HEK293 (cell line): ENCODE measurements at regions not wholly inside any gene's neighbourhood (a gene's known extent, or its start where the extent isn't known, plus 50 kb on each side); places are given as distances from the start of the nearest gene placed in this dataset.

ENCODE experiments used
- CTCF ChIA-PET: fragments of 350-600 bp; formaldehyde crosslinking; extraction: SDS; loops from one replicate; lab custom pipeline; 2021; ENCODE audit warnings: antibody characterized with exemption; lab: Yijun Ruan, JAX
- POLR2A ChIA-PET: fragments of 300-600 bp; formaldehyde crosslinking; extraction: SDS; loops from one replicate; lab custom pipeline; 2020; ENCODE audit warnings: antibody characterized with exemption, inconsistent platforms; lab: Yijun Ruan, JAX
- H3K27ac ChIP-seq: fragments of 200-500 bp; sonication (Bioruptor generic); 2 replicates; pipeline ENCODE4 v1.5.1; 2014; ENCODE audit warnings: low read depth, low read length, control low read depth, inconsistent platforms; ENCODE audit errors: extremely low read depth
- H3K36me3 ChIP-seq, 2 experiments: fragments of 200-500 bp in 1 of 2; sonication (Bioruptor generic) in 1 of 2; 1 replicate in 1 of 2; 2 replicates in 1 of 2; pipeline ENCODE4 v1.5.1; 2014 to 2017; ENCODE audit warnings: inconsistent platforms in 2 of 2, low read length in 2 of 2; ENCODE audit not compliant: control insufficient read depth in 2 of 2, insufficient read depth in 1 of 2
- H3K4me1 ChIP-seq: fragments of 200-500 bp; sonication (Bioruptor generic); 2 replicates; pipeline ENCODE4 v1.5.1; 2014; ENCODE audit warnings: mild to moderate bottlenecking, low read length, inconsistent platforms; ENCODE audit not compliant: control insufficient read depth, insufficient read depth
- H3K4me3 ChIP-seq: 2 replicates; pipeline ENCODE4 v1.5.1; 2011; ENCODE audit warnings: low read depth, mild to moderate bottlenecking, control low read depth, low read length, moderate library complexity
- H3K9me3 ChIP-seq: fragments of 200-500 bp; sonication (Bioruptor generic); 2 replicates; pipeline ENCODE4 v1.5.1; 2014; ENCODE audit warnings: low read depth, low read length, inconsistent platforms; ENCODE audit not compliant: control insufficient read depth, insufficient read depth
- AEBP2 ChIP-seq: fragments of 450-650 bp; formaldehyde crosslinking; IDR thresholded peaks from 2 replicates; pipeline ENCODE4 v1.5.1; 2016; ENCODE audit warnings: missing biosample characterization, missing genetic modification characterization, borderline replicate concordance
- CTCF ChIP-seq: fragments of 450-650 bp; formaldehyde crosslinking; IDR thresholded peaks from 2 replicates; pipeline ENCODE4 v1.5.1; 2016; ENCODE audit warnings: missing biosample characterization, missing genetic modification characterization
- MYNN ChIP-seq: fragments of 450-650 bp; formaldehyde crosslinking; IDR thresholded peaks from 2 replicates; pipeline ENCODE4 v1.5.1; 2016; ENCODE audit warnings: missing biosample characterization, missing genetic modification characterization, borderline replicate concordance
- PRDM2 ChIP-seq: fragments of 450-650 bp; formaldehyde crosslinking; IDR thresholded peaks from 2 replicates; pipeline ENCODE4 v1.5.1; 2016; ENCODE audit warnings: missing biosample characterization, missing genetic modification characterization, borderline replicate concordance
- TRIM28 ChIP-seq: IDR thresholded peaks from 2 replicates; pipeline ENCODE4 v1.6.1; 2011; ENCODE audit warnings: low read length, control low read depth, borderline replicate concordance
- TSHZ1 ChIP-seq: fragments of 450-650 bp; formaldehyde crosslinking; IDR thresholded peaks from 2 replicates; pipeline ENCODE4 v1.5.1; 2016; ENCODE audit warnings: missing biosample characterization, missing genetic modification characterization, borderline replicate concordance
- ZFP41 ChIP-seq: fragments of 450-650 bp; formaldehyde crosslinking; IDR thresholded peaks from 2 replicates; pipeline ENCODE4 v1.5.1; 2016; ENCODE audit warnings: missing biosample characterization, missing genetic modification characterization, borderline replicate concordance
- ZNF112 ChIP-seq: fragments of 450-650 bp; formaldehyde crosslinking; IDR thresholded peaks from 2 replicates; pipeline ENCODE4 v1.5.0; 2017; ENCODE audit warnings: missing biosample characterization, missing genetic modification characterization
- ZNF114 ChIP-seq: fragments of 450-650 bp; formaldehyde crosslinking; IDR thresholded peaks from 2 replicates; pipeline ENCODE4 v1.5.0; 2017; ENCODE audit warnings: missing biosample characterization, missing genetic modification characterization
- ZNF19 ChIP-seq: fragments of 450-650 bp; formaldehyde crosslinking; IDR thresholded peaks from 2 replicates; pipeline ENCODE4; 2016; ENCODE audit warnings: missing biosample characterization, missing genetic modification characterization, low read depth
- ZNF266 ChIP-seq: fragments of 450-650 bp; formaldehyde crosslinking; IDR thresholded peaks from 2 replicates; pipeline ENCODE4 v1.5.1; 2016; ENCODE audit warnings: missing biosample characterization, missing genetic modification characterization, low read depth
- ZNF335 ChIP-seq: fragments of 450-650 bp; formaldehyde crosslinking; conservative IDR thresholded peaks from 2 replicates; pipeline ENCODE4 v1.5.1; 2016; ENCODE audit warnings: missing biosample characterization, missing genetic modification characterization
- ZNF341 ChIP-seq: fragments of 450-650 bp; formaldehyde crosslinking; IDR thresholded peaks from 2 replicates; pipeline ENCODE4; 2016; ENCODE audit warnings: low read depth, missing biosample characterization, missing genetic modification characterization
- ZNF354C ChIP-seq: fragments of 450-650 bp; formaldehyde crosslinking; IDR thresholded peaks from 2 replicates; pipeline ENCODE4 v1.5.1; 2016; ENCODE audit warnings: missing biosample characterization, missing genetic modification characterization, low read depth, borderline replicate concordance
- ZNF391 ChIP-seq: fragments of 450-650 bp; formaldehyde crosslinking; IDR thresholded peaks from 2 replicates; pipeline ENCODE4 v1.5.1; 2016; ENCODE audit warnings: low read depth, missing biosample characterization, missing genetic modification characterization, borderline replicate concordance
- ZNF518A ChIP-seq: fragments of 450-650 bp; formaldehyde crosslinking; conservative IDR thresholded peaks from 2 replicates; pipeline ENCODE4 v1.5.1; 2016; ENCODE audit warnings: low read depth, missing biosample characterization, missing genetic modification characterization
- ZNF529 ChIP-seq: fragments of 450-650 bp; formaldehyde crosslinking; IDR thresholded peaks from 2 replicates; pipeline ENCODE4 v1.5.1; 2017; ENCODE audit warnings: missing genetic modification characterization, missing biosample characterization; ENCODE audit not compliant: insufficient replicate concordance
- ZNF677 ChIP-seq: fragments of 450-650 bp; IDR thresholded peaks from 2 replicates; pipeline ENCODE4 v1.5.0; 2018; ENCODE audit warnings: missing biosample characterization, mild to moderate bottlenecking, missing genetic modification characterization, moderate library complexity
- ZNF791 ChIP-seq: fragments of 450-650 bp; formaldehyde crosslinking; IDR thresholded peaks from 2 replicates; pipeline ENCODE4 v1.5.1; 2016; ENCODE audit warnings: missing biosample characterization, missing genetic modification characterization

- no peak for TF ChIP-seq PRDM2 (tag by site-specific recombination)
- TF ChIP-seq TRIM28 = no peak
- no peak for TF ChIP-seq ZNF114 (tag by site-specific recombination)
- TF ChIP-seq ZNF791 (tag by site-specific recombination) = no peak
- TF ChIP-seq AEBP2 (tag by site-specific recombination) = no peak
- TF ChIP-seq ZNF335 (tag by site-specific recombination) = no peak
- TF ChIP-seq ZFP41 (tag by site-specific recombination) = no peak
- no peak for TF ChIP-seq ZNF391 (tag by site-specific recombination)
- TF ChIP-seq ZNF341 (tag by site-specific recombination) = no peak
- TF ChIP-seq ZNF677 (tag by site-specific recombination) = no peak
These were observed 354.1 kb downstream of the HRH4 start (continued) for GRCh38 chr18:24814521-24814920.

- H3K4me1 ChIP-seq = no peaks in the 10 kb centered on the region
- ChIA-PET POLR2A (no interaction called here), CTCF (interaction anchor here (0.6 to 1.4 kb wide), 2 partner anchors 18 to 219 kb away, joined by 4 to 5 read pairs; no protein-coding TSS in a partner anchor)
- no peak overlapping the region for H3K4me3 ChIP-seq
- no peak overlapping the region for H3K27ac ChIP-seq
- no peaks in the 10 kb centered on the region for H3K36me3 ChIP-seq
- H3K9me3 ChIP-seq = no peaks in the 10 kb centered on the region
- no peak for TF ChIP-seq TSHZ1 (tag by site-specific recombination)
- TF ChIP-seq ZNF19 (tag by site-specific recombination) = no peak
- TF ChIP-seq ZNF529 (tag by site-specific recombination) = no peak
- TF ChIP-seq CTCF = no peak
- TF ChIP-seq ZNF354C (tag by site-specific recombination) = no peak
- TF ChIP-seq MYNN = no peak
- no peak for TF ChIP-seq ZNF518A
- TF ChIP-seq ZNF266 (tag by site-specific recombination) = no peak
- no peak for TF ChIP-seq ZNF112 (tag by site-specific recombination)
These were observed 356.7 kb downstream of the HRH4 start for GRCh38 chr18:24817150-24817549.
